NCI-H1694 treated with DMSO at 0.1 percent for 48 hours (cell line): ENCODE measurements at regions not wholly inside any gene's neighbourhood (a gene's known extent, or its start where the extent isn't known, plus 50 kb on each side); places are given as distances from the start of the nearest gene placed in this dataset.

Experiments used
- DNase-seq: peaks from one replicate; lab custom pipeline; 2025; lab: John Stamatoyannopoulos, UW

- DNase-seq: no peak
These were observed 1128.0 kb downstream of the AACS start for GRCh38 chr12:126193190-126193589.

DNA sequence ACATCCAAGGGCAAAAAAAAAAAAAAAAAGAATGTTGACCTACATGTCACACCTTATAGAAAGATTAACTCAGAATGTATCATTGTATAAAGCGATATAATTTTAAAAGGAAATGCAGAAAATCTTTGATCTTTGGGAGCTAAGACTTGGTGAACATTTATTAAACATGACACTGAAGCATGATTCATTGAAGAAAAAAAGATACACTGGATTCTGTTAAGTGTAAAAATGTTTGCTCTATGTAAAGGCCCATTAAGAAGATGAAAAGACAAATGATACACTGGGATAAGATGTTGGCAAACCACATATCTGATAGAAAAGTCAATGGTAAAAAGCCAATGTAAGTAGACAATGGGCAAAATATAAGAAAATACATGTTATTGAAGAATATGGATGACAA, 1131.0 kb downstream of the AACS start:
- no peak for DNase-seq

DNA sequence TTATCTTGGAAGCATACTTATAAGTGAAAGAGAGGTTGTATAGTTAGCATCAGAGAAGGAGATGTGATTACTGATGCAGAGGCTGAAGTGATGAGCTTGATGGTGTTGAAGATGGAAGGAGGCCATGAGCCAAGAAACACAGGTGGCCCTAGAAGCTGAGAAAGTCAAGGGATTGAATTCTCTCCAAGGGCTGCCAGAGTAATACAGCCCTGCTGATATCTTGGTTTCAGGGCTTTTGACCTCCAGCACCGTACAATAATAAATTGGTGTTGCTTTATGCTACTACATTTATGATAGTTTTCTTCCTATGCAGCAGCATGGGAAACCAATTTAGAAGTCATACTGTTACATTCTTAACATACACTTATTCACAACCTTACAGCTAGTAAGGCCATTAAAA, 1133.3 kb downstream of the AACS start:
- no peak for DNase-seq

DNA sequence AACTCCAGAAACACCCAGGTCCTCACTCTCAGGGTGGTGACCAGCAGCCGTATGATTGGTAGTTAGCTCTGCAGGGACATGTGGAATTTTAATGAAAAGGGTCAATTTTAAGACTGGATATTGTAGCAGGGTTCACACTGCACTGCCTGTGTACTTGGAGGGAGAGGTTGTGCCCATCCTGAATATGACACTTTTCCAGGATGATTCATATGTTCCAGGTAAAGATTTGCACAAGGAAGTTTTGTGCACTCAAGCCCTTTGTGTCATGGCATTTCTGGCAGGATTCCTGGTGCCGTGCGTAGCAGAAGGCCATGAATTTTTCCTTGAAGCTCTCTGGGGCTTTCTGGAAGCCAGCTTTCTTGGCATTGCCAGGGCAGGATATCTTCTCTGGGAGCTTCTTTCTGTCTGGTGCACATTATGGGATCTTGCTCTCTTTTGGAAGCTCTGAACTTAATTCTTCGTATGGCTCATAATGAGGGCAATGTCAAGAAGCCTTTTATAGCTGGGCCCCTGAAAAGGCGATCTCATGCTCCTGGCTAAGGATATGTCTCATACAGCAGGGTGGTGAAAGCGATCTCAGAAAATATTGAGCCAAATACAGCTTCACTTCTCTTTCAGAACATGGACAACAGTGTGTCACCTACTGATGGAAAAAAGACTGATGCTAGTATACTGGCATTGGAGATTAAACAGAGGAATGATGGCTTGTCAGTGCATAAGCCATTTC, 1133.9 kb downstream of the AACS start:
- no peak for DNase-seq

GRCh38 chr12:126201981-126202537, 1136.8 kb downstream of the AACS start:
- no peak for DNase-seq

DNA sequence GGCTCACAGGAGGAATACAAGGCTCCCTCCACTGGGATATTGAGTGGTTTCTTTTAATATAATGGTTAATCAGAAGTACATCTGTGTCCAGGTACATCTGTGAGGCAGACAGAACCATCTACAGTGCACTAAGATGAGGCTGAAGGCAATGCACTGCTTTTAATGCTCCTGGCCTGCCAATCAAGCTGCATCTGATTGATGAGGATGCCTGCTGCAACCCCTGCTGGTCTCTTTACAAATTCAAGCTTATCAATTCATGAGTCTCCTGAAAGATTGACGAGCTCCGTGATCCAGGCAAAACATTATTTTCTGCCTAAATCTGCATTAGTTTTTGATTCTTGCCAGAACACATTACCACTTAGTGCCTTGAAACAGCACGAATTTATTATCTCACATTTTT, 1139.1 kb downstream of the AACS start:
- DNase-seq: no peak

GRCh38 chr12:126210026-126210425, 1144.8 kb downstream of the AACS start:
- DNase-seq: no peak

GRCh38 chr12:126210448-126210847, 1145.2 kb downstream of the AACS start:
- no peak for DNase-seq

GRCh38 chr12:126212824-126213223, 1147.6 kb downstream of the AACS start:
- DNase-seq: no peak

- no peak for DNase-seq
These were observed 1153.5 kb downstream of the AACS start for GRCh38 chr12:126218697-126219096.

GRCh38 chr12:126219139-126219538, 1153.9 kb downstream of the AACS start:
- DNase-seq: no peak

DNA sequence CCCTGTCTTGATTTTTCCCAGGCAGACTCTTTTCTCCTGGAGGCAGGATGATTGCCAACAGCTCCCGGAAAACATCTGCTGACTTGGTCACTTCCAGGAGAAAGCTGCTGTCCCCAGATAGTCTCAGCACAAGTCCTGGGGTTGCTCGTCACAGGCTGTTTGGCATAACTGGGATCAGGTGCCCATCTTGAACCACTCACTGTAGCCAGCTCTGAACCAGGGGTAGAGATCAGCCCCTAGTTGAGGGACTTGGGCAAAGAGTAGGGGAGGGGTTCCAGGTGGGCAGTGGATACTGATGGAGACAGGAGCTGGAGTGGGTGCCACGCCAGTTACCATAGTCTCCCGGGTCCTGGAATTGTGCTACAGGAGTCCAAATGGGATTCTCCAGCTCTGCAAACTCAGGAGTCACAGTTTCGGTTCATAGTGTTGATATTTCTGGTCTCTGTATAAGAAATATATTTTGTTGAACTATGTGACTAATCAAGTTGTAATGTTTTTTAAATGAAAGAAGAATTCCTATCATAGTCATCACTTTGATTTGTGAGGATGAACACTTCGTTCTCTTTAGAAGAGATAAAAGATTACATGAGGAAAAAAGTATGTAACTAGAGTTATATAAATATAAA, 1154.5 kb downstream of the AACS start:
- no peak for DNase-seq

GRCh38 chr12:126224032-126224431, 1158.8 kb downstream of the AACS start:
- no peak for DNase-seq

GRCh38 chr12:126228936-126229335, 1163.7 kb downstream of the AACS start:
- no peak for DNase-seq

- DNase-seq: no peak
These were observed 1167.5 kb downstream of the AACS start for GRCh38 chr12:126232711-126233110.

- no peak for DNase-seq
These were observed 1168.4 kb downstream of the AACS start for GRCh38 chr12:126233625-126234024.

DNA sequence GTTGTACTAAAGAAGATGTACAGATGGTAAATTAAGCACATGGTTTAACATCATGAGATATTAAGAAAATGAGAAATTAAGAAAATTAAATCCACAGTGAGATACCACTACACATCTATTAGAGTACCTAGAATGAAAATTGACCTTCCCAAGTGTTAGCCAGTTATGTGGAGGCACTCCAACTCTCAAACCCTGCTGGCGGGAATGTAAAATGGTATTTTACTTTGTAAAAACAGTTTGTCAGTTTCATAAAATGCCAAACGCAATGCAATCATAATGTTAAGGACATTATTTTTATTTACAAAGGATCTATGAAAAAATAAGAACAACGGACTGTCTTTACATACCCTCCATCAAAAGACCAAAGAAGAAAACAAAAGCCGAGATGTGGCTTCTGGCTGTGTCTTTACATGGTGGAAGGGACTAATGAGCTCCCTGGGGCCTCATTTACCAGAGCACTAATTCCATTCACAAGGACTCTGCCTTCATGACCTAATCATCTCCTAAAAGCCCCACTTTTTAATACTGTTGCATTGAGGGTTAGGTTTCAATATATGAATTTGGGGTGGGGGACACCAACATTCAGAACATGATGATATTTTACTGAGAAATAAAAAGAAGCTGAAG, 1178.7 kb downstream of the AACS start:
- DNase-seq: no peak

GRCh38 chr12:126247936-126248335, 1182.7 kb downstream of the AACS start:
- DNase-seq: no peak

GRCh38 chr12:126248871-126249403, 1183.7 kb downstream of the AACS start:
- DNase-seq: no peak

- DNase-seq: no peak
These were observed 1193.0 kb downstream of the AACS start for GRCh38 chr12:126258190-126258589.

- DNase-seq: no peak
These were observed 1197.6 kb downstream of the AACS start for GRCh38 chr12:126262829-126263228.

DNA sequence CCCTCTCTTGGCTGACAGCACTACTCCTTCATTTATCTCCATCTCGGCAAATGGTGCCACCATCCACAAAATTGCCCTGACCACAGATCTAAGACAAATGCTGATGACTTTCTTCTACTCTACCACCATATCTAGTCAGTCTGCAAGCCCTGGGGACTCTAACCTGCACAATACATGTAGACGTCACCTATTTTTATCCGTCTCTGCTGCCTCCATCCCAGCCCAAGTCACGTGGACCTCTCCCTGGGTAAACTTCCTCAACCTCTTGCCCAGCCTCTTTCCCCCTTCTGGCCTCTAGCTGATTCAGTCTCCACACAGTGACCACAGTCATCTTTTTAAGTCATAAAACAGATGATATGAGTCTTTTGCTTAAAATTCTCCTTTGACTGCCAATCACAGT, 1203.0 kb downstream of the AACS start:
- no peak for DNase-seq

DNA sequence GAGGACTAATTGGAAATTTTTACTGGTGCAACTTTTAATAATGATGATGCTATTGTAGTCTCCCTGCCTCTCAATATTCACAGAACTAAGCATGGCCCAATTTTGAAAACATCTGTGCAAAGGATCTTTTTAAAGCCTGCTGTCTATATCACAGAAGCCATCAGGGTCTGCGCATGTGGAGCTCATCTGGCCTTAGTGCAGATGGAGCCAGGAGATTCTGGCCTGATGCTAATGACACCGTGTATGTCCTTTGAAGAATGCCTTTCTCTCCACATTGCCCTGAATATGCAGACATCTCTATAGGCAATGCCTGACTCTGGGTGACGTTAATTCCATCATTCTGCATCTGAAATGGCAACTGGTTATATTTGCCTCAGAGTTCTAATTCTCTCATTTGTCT, 1205.9 kb downstream of the AACS start:
- DNase-seq: no peak
